ENCODE measurements at regions not wholly inside any gene's neighbourhood (a gene's known extent, or its start where the extent isn't known, plus 50 kb on each side); places are given as distances from the start of the nearest gene placed in this dataset.

- no peaks in the 10 kb centered on the region for H3K27me3 Mint-ChIP-seq (ENCODE audit: low read depth)
- H3K4me1 Mint-ChIP-seq = no peaks in the 10 kb centered on the region
- no peak overlapping the region for H3K27ac Mint-ChIP-seq
These were observed 901.9 kb upstream of the AGA start for GRCh38 chr4:178344096-178344495.

GRCh38 chr4:178347111-178347510 lies 904.9 kb upstream of the AGA start:
- TF ChIP-seq CTCF (IDR thresholded peaks at IDR 0.05; ENCODE audit: unreplicated experiment in 3 of 3) = no peak
- H3K9me3 Mint-ChIP-seq = no peaks in the 10 kb centered on the region
- H3K4me3 Mint-ChIP-seq = no peak overlapping the region
- no peaks in the 10 kb centered on the region for H3K36me3 Mint-ChIP-seq (ENCODE audit: low read depth)
- H3K4me1 Mint-ChIP-seq = no peaks in the 10 kb centered on the region
- H3K27ac Mint-ChIP-seq = no peak overlapping the region
- H3K27me3 Mint-ChIP-seq (ENCODE audit: low read depth) = no peaks in the 10 kb centered on the region

More at GRCh38 chr4:178344096-178344495, 901.9 kb upstream of the AGA start:
- no peaks in the 10 kb centered on the region for H3K36me3 Mint-ChIP-seq (ENCODE audit: low read depth)
- H3K9me3 Mint-ChIP-seq = no peaks in the 10 kb centered on the region
- no peak for TF ChIP-seq CTCF (IDR thresholded peaks at IDR 0.05; ENCODE audit: unreplicated experiment in 3 of 3)
- no peak overlapping the region for H3K4me3 Mint-ChIP-seq

GRCh38 chr4:178349601-178350000 lies 907.4 kb upstream of the AGA start:
- H3K4me3 Mint-ChIP-seq = no peak overlapping the region
- H3K36me3 Mint-ChIP-seq (ENCODE audit: low read depth) = no peaks in the 10 kb centered on the region
- TF ChIP-seq CTCF (IDR thresholded peaks at IDR 0.05; ENCODE audit: unreplicated experiment in 3 of 3) = no peak
- no peaks in the 10 kb centered on the region for H3K9me3 Mint-ChIP-seq
- no peaks in the 10 kb centered on the region for H3K4me1 Mint-ChIP-seq
- no peaks in the 10 kb centered on the region for H3K27me3 Mint-ChIP-seq (ENCODE audit: low read depth)
- no peak overlapping the region for H3K27ac Mint-ChIP-seq

GRCh38 chr4:178351185-178351584 lies 908.9 kb upstream of the AGA start:
- H3K4me3 Mint-ChIP-seq = no peak overlapping the region
- TF ChIP-seq CTCF (IDR thresholded peaks at IDR 0.05; ENCODE audit: unreplicated experiment in 3 of 3) = no peak
- no peaks in the 10 kb centered on the region for H3K4me1 Mint-ChIP-seq
- H3K27me3 Mint-ChIP-seq (ENCODE audit: low read depth) = no peaks in the 10 kb centered on the region
- H3K9me3 Mint-ChIP-seq = no peaks in the 10 kb centered on the region
- H3K27ac Mint-ChIP-seq = no peak overlapping the region
- no peaks in the 10 kb centered on the region for H3K36me3 Mint-ChIP-seq (ENCODE audit: low read depth)

- Mint-ChIP-seq H3K27ac (no peak overlapping the region), H3K4me3 (no peak overlapping the region), H3K36me3 (ENCODE audit: low read depth) (no peaks in the 10 kb centered on the region), H3K27me3 (ENCODE audit: low read depth) (no peaks in the 10 kb centered on the region), H3K9me3 (no peaks in the 10 kb centered on the region), H3K4me1 (no peaks in the 10 kb centered on the region)
- TF ChIP-seq CTCF (IDR thresholded peaks at IDR 0.05; ENCODE audit: unreplicated experiment in 3 of 3) = no peak
These were observed 914.5 kb upstream of the AGA start for GRCh38 chr4:178356725-178357124.

DNA sequence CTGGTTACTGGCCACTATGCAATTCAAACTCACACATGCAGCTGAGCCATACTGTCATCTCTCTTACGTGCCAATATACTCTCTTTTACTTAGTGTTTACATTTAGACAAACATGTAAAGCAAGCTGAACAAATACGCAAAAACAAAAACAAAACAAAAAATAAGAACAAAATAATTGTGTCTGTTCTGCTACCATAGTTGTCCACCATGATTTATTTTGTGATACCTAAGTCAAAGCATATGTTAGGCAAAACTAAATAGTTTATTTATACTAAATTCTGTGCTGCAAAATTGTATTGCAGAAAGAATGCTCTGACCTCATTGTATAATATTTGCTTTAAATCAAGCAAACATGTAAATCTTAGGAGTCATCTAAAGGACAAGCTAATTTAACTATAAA lies 943.2 kb upstream of the AGA start:
- H3K27ac Mint-ChIP-seq = no peak overlapping the region
- no peak for TF ChIP-seq CTCF (IDR thresholded peaks at IDR 0.05; ENCODE audit: unreplicated experiment in 3 of 3)
- no peaks in the 10 kb centered on the region for H3K27me3 Mint-ChIP-seq (ENCODE audit: low read depth)
- H3K9me3 Mint-ChIP-seq = no peaks in the 10 kb centered on the region
- no peaks in the 10 kb centered on the region for H3K36me3 Mint-ChIP-seq (ENCODE audit: low read depth)
- no peak overlapping the region for H3K4me3 Mint-ChIP-seq
- H3K4me1 Mint-ChIP-seq = no peaks in the 10 kb centered on the region
